RWPE2 (cell line): ENCODE measurements at regions not wholly inside any gene's neighbourhood (a gene's known extent, or its start where the extent isn't known, plus 50 kb on each side); places are given as distances from the start of the nearest gene placed in this dataset.

ENCODE experiments used
- ATAC-seq: fragments of 200-7000 bp; cut with Tn5 transposase; 3 replicates; pipeline ENCODE4 v1.9.1; 2021; ENCODE audit warnings: low read depth
- DNase-seq: peaks from one replicate; pipeline ENCODE4 v3.0.0-alpha.2; 2020; ENCODE audit warnings: low spot score
- H3K27ac ChIP-seq: fragments of 450-650 bp; 2 replicates; pipeline ENCODE4 v1.5.1; 2017; ENCODE audit warnings: mild to moderate bottlenecking; ENCODE audit not compliant: poor library complexity, severe bottlenecking
- H3K27me3 ChIP-seq: fragments of 250-450 bp; sonication (Bioruptor Pico); 2 replicates; pipeline ENCODE4 v1.5.1; 2021; ENCODE audit warnings: mild to moderate bottlenecking, moderate library complexity; ENCODE audit not compliant: insufficient read depth, poor library complexity, severe bottlenecking
- H3K36me3 ChIP-seq: fragments of 250-450 bp; sonication (Bioruptor Pico); 2 replicates; pipeline ENCODE4 v1.5.1; 2020; ENCODE audit warnings: low read depth, mild to moderate bottlenecking, moderate library complexity
- H3K4me1 ChIP-seq: fragments of 250-450 bp; sonication (Bioruptor Pico); 2 replicates; pipeline ENCODE4 v1.5.1; 2021; ENCODE audit warnings: mild to moderate bottlenecking, moderate library complexity; ENCODE audit not compliant: insufficient read depth, poor library complexity, severe bottlenecking
- H3K4me3 ChIP-seq: fragments of 250-450 bp; sonication (Bioruptor Pico); 2 replicates; pipeline ENCODE4 v1.5.1; 2021; ENCODE audit warnings: mild to moderate bottlenecking, moderate library complexity; ENCODE audit not compliant: severe bottlenecking
- H3K9me3 ChIP-seq: fragments of 250-450 bp; sonication (Bioruptor Pico); 2 replicates; pipeline ENCODE4 v1.5.1; 2021; ENCODE audit warnings: mild to moderate bottlenecking, moderate library complexity; ENCODE audit not compliant: severe bottlenecking
- CTCF ChIP-seq: fragments of 450-650 bp; IDR thresholded peaks from one replicate; pipeline ENCODE4 v1.5.1; 2017; ENCODE audit warnings: mild to moderate bottlenecking, moderate library complexity; ENCODE audit not compliant: poor library complexity, severe bottlenecking

DNA sequence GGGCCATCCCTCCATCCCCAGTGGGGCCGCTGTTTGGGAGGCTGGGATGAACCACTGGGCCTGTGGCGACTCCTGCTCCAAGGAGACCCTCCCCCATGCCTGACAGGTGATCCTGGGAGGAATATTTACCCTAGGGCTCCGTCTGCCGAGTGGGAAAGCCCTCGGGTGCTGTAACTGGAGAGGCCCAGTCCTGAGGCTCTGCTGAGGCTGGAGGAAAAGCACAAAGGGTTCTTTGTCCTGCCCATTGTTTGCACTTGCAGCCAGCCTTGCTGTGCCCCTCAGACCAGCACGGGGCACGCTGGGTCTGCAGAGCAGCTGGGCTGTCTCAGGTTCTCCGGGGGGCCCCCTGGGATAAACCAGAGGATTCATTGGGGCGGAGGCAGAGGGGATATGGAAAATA lies 321.1 kb downstream of the MN1 start:
- peaks cover 24% of the 10 kb centered on the region for H3K36me3 ChIP-seq
- ATAC-seq (no peak), DNase-seq (no peak)
- H3K4me1 ChIP-seq = peaks cover 30% of the 10 kb centered on the region
- TF ChIP-seq CTCF = no peak
- no peaks in the 10 kb centered on the region for H3K27me3 ChIP-seq
- H3K9me3 ChIP-seq = peaks cover 2% of the 10 kb centered on the region
- no peak overlapping the region for H3K4me3 ChIP-seq
- peak overlapping the region; percentile 32 for H3K27ac ChIP-seq

- Histone ChIP-seq H3K4me3 (no peak overlapping the region), H3K36me3 (peaks cover 20% of the 10 kb centered on the region), H3K9me3 (peaks cover 2% of the 10 kb centered on the region), H3K27me3 (no peaks in the 10 kb centered on the region), H3K27ac (peak overlapping the region; percentile 32), H3K4me1 (peaks cover 11% of the 10 kb centered on the region)
- ATAC-seq (no peak), DNase-seq (no peak)
- TF ChIP-seq CTCF = no peak
Observed at GRCh38 chr22:27482402-27482801, 319.2 kb downstream of the MN1 start.

- Histone ChIP-seq H3K36me3 (peaks cover 20% of the 10 kb centered on the region), H3K27me3 (no peaks in the 10 kb centered on the region), H3K27ac (peak overlapping the region; percentile 32), H3K9me3 (peaks cover 2% of the 10 kb centered on the region), H3K4me1 (peaks cover 17% of the 10 kb centered on the region), H3K4me3 (no peak overlapping the region)
- TF ChIP-seq CTCF = no peak
- DNase-seq = no peak
- no peak for ATAC-seq
Observed at GRCh38 chr22:27483095-27483785, 318.3 kb downstream of the MN1 start.

DNA sequence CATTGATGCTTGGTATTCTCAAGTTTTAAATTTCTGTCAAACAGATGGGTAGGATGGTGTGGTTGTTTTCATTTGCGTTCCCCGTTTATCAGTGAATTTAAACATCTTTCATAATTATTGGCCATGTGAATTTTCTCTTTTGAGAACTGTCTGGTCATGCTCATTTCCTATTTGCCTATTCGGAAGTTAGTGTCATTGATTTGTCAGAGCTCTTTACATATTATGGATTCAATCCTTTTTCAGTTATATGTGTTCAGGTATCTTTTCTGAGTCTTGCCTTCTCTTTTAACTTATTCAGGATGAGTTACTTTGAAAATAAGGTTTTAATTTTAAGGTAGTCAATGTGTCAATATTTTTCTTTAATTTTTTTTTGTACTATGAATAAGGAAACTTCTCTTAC lies 315.7 kb downstream of the MN1 start:
- no peak for DNase-seq
- no peak for ATAC-seq
- no peak for TF ChIP-seq CTCF

GRCh38 chr22:27487600-27488452 lies 313.7 kb downstream of the MN1 start:
- Histone ChIP-seq H3K4me1 (peaks cover 27% of the 10 kb centered on the region), H3K27ac (peak overlapping the region; percentile 56), H3K9me3 (peaks cover 2% of the 10 kb centered on the region), H3K36me3 (peaks cover 9% of the 10 kb centered on the region), H3K4me3 (no peak overlapping the region), H3K27me3 (no peaks in the 10 kb centered on the region)
- DNase-seq (no peak), ATAC-seq (peak; percentile 85)
- no peak for TF ChIP-seq CTCF

More for the DNA sequence above, 315.7 kb downstream of the MN1 start:
- Histone ChIP-seq H3K4me1 (peaks cover 27% of the 10 kb centered on the region), H3K36me3 (peaks cover 20% of the 10 kb centered on the region), H3K9me3 (peaks cover 2% of the 10 kb centered on the region), H3K27me3 (no peaks in the 10 kb centered on the region), H3K4me3 (no peak overlapping the region), H3K27ac (no peak overlapping the region)
